Hepatocyte (in vitro differentiated cells): ENCODE measurements at regions not wholly inside any gene's neighbourhood (a gene's known extent, or its start where the extent isn't known, plus 50 kb on each side); places are given as distances from the start of the nearest gene placed in this dataset.

Experiments used
- DNase-seq: peaks from one replicate; pipeline ENCODE4 v3.0.0-alpha.2; 2016; ENCODE audit warnings: low spot score
- H2AFZ ChIP-seq: fragments of 200-600 bp; sonication (generic); 2 replicates; pipeline ENCODE4 v1.6.0; 2016; ENCODE audit warnings: antibody characterized with exemption, mild to moderate bottlenecking
- H3K27ac ChIP-seq: fragments of 200-600 bp; sonication (generic); 2 replicates; pipeline ENCODE4 v1.5.1; 2016; ENCODE audit warnings: mild to moderate bottlenecking
- H3K27me3 ChIP-seq: fragments of 200-600 bp; sonication (generic); 2 replicates; pipeline ENCODE4 v1.6.1; 2016
- H3K36me3 ChIP-seq: fragments of 200-600 bp; sonication (generic); replicated peaks from 2 replicates; pipeline ENCODE4 v1.5.1; 2016; ENCODE audit warnings: low read depth; ENCODE audit not compliant: insufficient read depth
- H3K4me1 ChIP-seq: fragments of 200-600 bp; sonication (generic); 2 replicates; pipeline ENCODE4 v1.5.1; 2016; ENCODE audit warnings: mild to moderate bottlenecking, moderate library complexity; ENCODE audit not compliant: insufficient read depth
- H3K4me2 ChIP-seq: fragments of 200-600 bp; sonication (generic); 2 replicates; pipeline ENCODE4 v1.6.0; 2016
- H3K4me3 ChIP-seq: fragments of 200-600 bp; sonication (generic); 2 replicates; pipeline ENCODE4 v1.5.1; 2016; ENCODE audit warnings: mild to moderate bottlenecking
- H3K79me2 ChIP-seq: fragments of 200-600 bp; sonication (generic); 2 replicates; pipeline ENCODE4 v1.6.0; 2017; ENCODE audit warnings: mild to moderate bottlenecking
- H3K9me2 ChIP-seq: fragments of 200-600 bp; sonication (generic); replicated peaks from 2 replicates; pipeline ENCODE4 v1.6.0; 2017; ENCODE audit warnings: mild to moderate bottlenecking; ENCODE audit not compliant: insufficient read depth
- H3K9me3 ChIP-seq: fragments of 200-600 bp; sonication (generic); 2 replicates; pipeline ENCODE4 v1.5.1; 2016; ENCODE audit warnings: low read depth, mild to moderate bottlenecking
- H4K20me1 ChIP-seq: fragments of 200-600 bp; sonication (generic); 2 replicates; pipeline ENCODE4 v1.6.0; 2016; ENCODE audit warnings: mild to moderate bottlenecking; ENCODE audit not compliant: insufficient read depth, poor library complexity, severe bottlenecking
- CTCF ChIP-seq: fragments of 200-600 bp; sonication (generic); IDR thresholded peaks from 2 replicates; pipeline ENCODE4 v1.5.1; 2016; ENCODE audit warnings: antibody characterized with exemption, mild to moderate bottlenecking; ENCODE audit not compliant: poor library complexity
- EZH2 ChIP-seq: fragments of 200-600 bp; sonication (generic); IDR thresholded peaks from 2 replicates; pipeline ENCODE4 v1.6.1; 2016; ENCODE audit warnings: antibody characterized with exemption, mild to moderate bottlenecking, borderline replicate concordance
- EZH2phosphoT487 ChIP-seq: fragments of 200-600 bp; sonication (generic); IDR thresholded peaks from one replicate; pipeline ENCODE4 v1.6.1; 2018; ENCODE audit warnings: antibody characterized with exemption, mild to moderate bottlenecking, low read depth, moderate library complexity; ENCODE audit not compliant: unreplicated experiment, severe bottlenecking
- WGBS: methylation state at CpG from one replicate; pipeline ENCODE4 v1.1.6; 2016; ENCODE audit warnings: low lambda C conversion rate; ENCODE audit errors: missing lambda C conversion rate; 5-methylcytosine and 5-hydroxymethylcytosine counted together

- H3K4me1 ChIP-seq = no peaks in the 10 kb centered on the region
- H3K4me3 ChIP-seq = no peak overlapping the region
- H3K27me3 ChIP-seq = no peaks in the 10 kb centered on the region
- TF ChIP-seq EZH2 (no peak), EZH2phosphoT487 (no peak), CTCF (no peak)
- DNase-seq = no peak
- no peak overlapping the region for H3K27ac ChIP-seq
- H3K36me3 ChIP-seq = no peaks in the 10 kb centered on the region
- no peak overlapping the region for H3K4me2 ChIP-seq
- H4K20me1 ChIP-seq = no peaks in the 10 kb centered on the region
- 84% methylated on average over 6 of the region's 7 CpGs for WGBS
- no peak overlapping the region for H2AFZ ChIP-seq
- H3K9me2 ChIP-seq = no peaks in the 10 kb centered on the region
- H3K9me3 ChIP-seq = no peaks in the 10 kb centered on the region
- no peaks in the 10 kb centered on the region for H3K79me2 ChIP-seq
These were observed 127.5 kb upstream of the SUCLG2 start for GRCh38 chr3:67781871-67782270.

GRCh38 chr3:67781218-67781617 lies 126.8 kb upstream of the SUCLG2 start:
- H2AFZ ChIP-seq = no peak overlapping the region

GRCh38 chr3:67774676-67775075 lies 120.3 kb upstream of the SUCLG2 start:
- Histone ChIP-seq H3K9me3 (no peaks in the 10 kb centered on the region), H3K79me2 (no peaks in the 10 kb centered on the region), H3K4me2 (no peak overlapping the region), H3K9me2 (no peaks in the 10 kb centered on the region), H3K27ac (no peak overlapping the region), H4K20me1 (no peaks in the 10 kb centered on the region), H2AFZ (no peak overlapping the region), H3K27me3 (no peaks in the 10 kb centered on the region), H3K4me3 (no peak overlapping the region), H3K4me1 (no peaks in the 10 kb centered on the region), H3K36me3 (no peaks in the 10 kb centered on the region)
- TF ChIP-seq EZH2 (no peak), CTCF (no peak), EZH2phosphoT487 (no peak)
- 80% methylated on average over 7 of the region's 7 CpGs for WGBS
- no peak for DNase-seq

More at GRCh38 chr3:67781218-67781617, 126.8 kb upstream of the SUCLG2 start:
- no peaks in the 10 kb centered on the region for H4K20me1 ChIP-seq
- no peaks in the 10 kb centered on the region for H3K9me2 ChIP-seq
- H3K27ac ChIP-seq = no peak overlapping the region
- TF ChIP-seq CTCF = no peak
- no peak for TF ChIP-seq EZH2phosphoT487
- no peak for TF ChIP-seq EZH2
- no peaks in the 10 kb centered on the region for H3K79me2 ChIP-seq
- no peak overlapping the region for H3K4me3 ChIP-seq
- no peaks in the 10 kb centered on the region for H3K9me3 ChIP-seq
- no peaks in the 10 kb centered on the region for H3K36me3 ChIP-seq
- no peaks in the 10 kb centered on the region for H3K27me3 ChIP-seq
- no peak overlapping the region for H3K4me2 ChIP-seq
- WGBS = 92% methylated on average over 11 of the region's 11 CpGs
- DNase-seq = no peak
- no peaks in the 10 kb centered on the region for H3K4me1 ChIP-seq

GRCh38 chr3:67765575-67765974 lies 111.2 kb upstream of the SUCLG2 start:
- Histone ChIP-seq H2AFZ (no peak overlapping the region), H3K27me3 (no peaks in the 10 kb centered on the region), H3K9me3 (no peaks in the 10 kb centered on the region), H3K4me2 (no peak overlapping the region), H3K4me1 (no peaks in the 10 kb centered on the region), H3K9me2 (no peaks in the 10 kb centered on the region), H3K36me3 (no peaks in the 10 kb centered on the region), H4K20me1 (no peaks in the 10 kb centered on the region), H3K4me3 (no peak overlapping the region), H3K79me2 (no peaks in the 10 kb centered on the region), H3K27ac (no peak overlapping the region)
- no peak for TF ChIP-seq EZH2phosphoT487
- TF ChIP-seq CTCF = no peak
- TF ChIP-seq EZH2 = no peak
- DNase-seq = no peak
- 71% methylated on average over 2 of the region's 2 CpGs for WGBS
